Stromal cell of bone marrow (primary cell): ENCODE measurements at regions not wholly inside any gene's neighbourhood (a gene's known extent, or its start where the extent isn't known, plus 50 kb on each side); places are given as distances from the start of the nearest gene placed in this dataset.
"Not testable (repeated sequence)": the region's sequence is repeated elsewhere in the genome, so short reads cannot be mapped to it uniquely, and the experiment has no call there.

Experiments
- DNase-seq: peaks from one replicate; pipeline ENCODE4 v3.0.0-alpha.2; 2012; ENCODE audit warnings: low read depth

GRCh38 chr12:66775871-66776270 is 97.0 kb upstream of the GRIP1 start:
- DNase-seq, result no peak

GRCh38 chr12:66776974-66777373 is 98.1 kb upstream of the GRIP1 start:
- DNase-seq, result no peak

GRCh38 chr12:66779466-66779865 is 100.6 kb upstream of the GRIP1 start:
- no peak for DNase-seq

- DNase-seq, result no peak
These were observed 107.8 kb upstream of the GRIP1 start for GRCh38 chr12:66786531-66787308.

- DNase-seq, result no peak
These were observed 120.7 kb upstream of the GRIP1 start for GRCh38 chr12:66799551-66799950.

GRCh38 chr12:66800046-66800445 is 121.2 kb upstream of the GRIP1 start:
- no peak for DNase-seq

GRCh38 chr12:66803930-66804329 is 125.1 kb upstream of the GRIP1 start:
- DNase-seq, result no peak

DNA sequence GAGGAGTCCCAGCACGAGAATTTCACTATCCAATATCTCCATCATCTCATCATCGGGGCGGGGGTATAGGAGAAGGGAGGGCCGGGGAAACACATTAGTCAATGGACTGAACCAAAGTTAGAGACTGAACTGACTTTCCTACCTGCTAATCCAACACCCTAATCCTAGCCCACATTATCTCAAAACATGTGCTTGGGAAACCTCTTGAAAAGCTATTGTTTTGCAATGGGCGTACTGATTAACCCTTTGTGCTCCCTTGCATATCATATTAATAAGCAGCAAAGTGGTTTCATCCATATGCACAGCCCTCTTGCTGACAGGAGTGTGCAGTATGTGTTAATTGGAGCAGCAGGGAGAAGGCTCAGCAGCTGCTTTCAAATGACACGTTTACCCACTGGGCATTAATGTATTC is 125.7 kb upstream of the GRIP1 start:
- no peak for DNase-seq

GRCh38 chr12:66808606-66809005 is 129.7 kb upstream of the GRIP1 start:
- no peak for DNase-seq

GRCh38 chr12:66813137-66813892 is 134.4 kb upstream of the GRIP1 start:
- DNase-seq, result no peak

DNA sequence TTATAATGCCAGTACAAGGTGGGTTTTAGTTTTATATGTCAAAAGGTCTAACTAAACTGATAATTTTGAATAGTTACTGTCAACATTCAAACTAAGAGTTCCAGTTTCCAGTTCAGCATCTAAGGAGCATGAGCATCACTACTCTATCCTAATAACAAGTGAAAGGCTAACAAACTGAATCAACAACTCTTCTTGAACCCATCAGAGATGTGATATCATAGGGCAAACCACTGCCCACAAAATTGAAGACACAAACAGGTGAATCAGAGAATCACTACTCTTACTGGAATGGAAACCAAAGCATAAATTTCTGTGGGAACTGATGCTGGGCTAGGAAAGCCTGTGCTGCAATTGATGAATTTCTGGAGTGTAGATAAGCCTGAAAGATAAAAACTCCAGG is 140.7 kb upstream of the GRIP1 start:
- DNase-seq, result no peak

GRCh38 chr12:66822961-66823360 is 144.1 kb upstream of the GRIP1 start:
- no peak for DNase-seq

DNA sequence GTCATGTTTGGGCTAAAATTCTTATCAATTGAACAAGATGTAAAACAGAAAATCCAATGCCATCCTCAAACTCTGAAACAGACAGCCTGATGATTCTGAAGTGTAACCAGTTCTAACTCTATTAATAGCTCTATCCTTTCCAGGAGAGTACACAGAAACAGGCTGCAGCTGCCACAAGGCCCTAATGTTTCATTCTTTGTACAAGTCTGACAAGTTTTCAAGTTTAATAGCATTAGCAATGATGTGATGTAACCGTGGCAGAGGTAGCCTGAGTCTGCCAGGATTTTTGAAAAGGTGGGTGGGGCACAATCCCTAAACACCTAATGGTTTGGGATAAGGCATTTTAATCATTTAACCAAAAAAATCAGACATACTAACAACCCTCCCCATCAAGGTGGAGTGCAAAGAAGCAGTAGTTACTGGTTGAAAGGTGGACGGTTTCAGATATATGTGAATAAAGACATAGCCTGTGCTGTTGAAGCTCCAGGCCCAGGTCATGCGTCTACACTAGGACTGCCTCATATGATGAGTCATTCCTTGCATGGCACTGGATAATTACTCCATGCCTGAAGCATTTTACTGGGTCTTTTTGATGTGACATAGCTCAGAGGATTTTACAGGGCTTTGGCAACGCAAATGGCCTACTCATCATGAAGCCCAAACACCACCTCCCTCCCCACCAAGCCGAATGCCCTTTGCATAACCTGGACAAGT is 145.1 kb upstream of the GRIP1 start:
- no peak for DNase-seq

DNA sequence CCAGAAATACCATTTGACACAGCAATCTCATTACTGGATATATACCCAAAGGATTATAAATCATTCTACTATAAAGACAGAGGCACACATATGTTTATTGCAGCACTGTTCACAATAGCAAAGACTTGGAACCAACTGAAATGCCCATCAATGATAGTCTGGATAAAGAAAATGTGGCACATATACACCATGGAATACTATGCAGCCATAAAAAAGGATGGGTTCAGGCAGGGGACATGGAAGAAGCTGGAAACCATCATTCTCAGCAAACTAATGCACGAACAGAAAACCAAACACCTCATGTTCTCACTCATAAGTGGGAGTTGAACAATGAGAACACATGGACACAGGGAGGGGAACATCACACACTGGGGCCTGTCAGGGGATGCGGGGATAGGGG is 147.0 kb upstream of the GRIP1 start:
- DNase-seq, result not testable (repeated sequence)

DNA sequence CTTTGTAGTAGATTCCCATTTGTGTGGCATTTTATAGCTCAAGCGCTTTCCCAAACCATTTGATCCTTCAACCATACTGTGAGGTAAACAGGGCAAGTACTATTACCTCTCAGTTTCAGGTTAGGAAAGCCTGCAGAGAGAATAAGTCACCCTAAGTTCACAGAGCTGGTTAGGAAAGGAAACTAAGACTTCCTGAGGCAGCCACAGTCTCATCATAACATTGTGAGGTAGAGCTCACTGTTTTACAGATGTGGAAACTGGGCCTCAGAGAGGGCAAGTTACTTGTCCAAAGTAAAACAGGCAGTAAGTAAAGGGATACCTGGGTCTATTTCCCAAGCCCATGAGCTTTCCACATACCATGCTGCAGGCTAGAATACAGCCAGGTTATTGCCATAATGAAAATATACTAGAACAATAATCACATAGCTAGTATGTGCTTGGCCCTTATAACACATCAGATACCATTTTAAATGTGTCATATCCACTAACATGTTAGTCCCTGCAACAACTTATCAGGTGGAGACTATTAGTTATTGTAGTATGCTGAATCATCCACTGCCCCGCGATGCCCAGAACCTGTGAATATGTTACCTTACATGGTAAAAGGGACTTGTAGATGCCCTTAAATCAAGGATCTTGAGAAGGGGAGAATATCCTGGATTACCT is 150.9 kb upstream of the GRIP1 start:
- DNase-seq, result no peak

DNA sequence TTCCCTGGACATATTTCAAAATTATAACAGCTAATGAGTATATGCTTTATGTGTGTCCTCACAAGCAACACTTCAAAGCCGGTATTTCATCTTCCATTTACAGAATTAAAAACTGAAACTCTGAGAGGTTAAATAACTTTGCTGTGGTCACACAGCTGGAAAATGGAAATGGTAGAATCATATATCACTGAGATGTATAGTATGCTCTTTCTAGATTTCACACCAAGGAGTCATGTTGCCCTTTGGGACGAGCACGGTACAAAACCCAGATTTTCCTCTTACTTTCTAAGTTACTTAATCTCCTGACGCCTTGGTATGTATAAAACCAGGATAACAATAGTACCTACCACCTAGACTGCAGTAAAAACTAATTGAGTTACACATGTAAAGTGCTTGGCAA is 152.6 kb upstream of the GRIP1 start:
- no peak for DNase-seq

- DNase-seq, result no peak
These were observed 154.1 kb upstream of the GRIP1 start for GRCh38 chr12:66832997-66833396.

GRCh38 chr12:66836623-66837310 is 157.9 kb upstream of the GRIP1 start:
- no peak for DNase-seq

GRCh38 chr12:66837311-66837627 is 158.4 kb upstream of the GRIP1 start:
- DNase-seq, result no peak

- DNase-seq, result no peak
These were observed 159.5 kb upstream of the GRIP1 start for GRCh38 chr12:66838366-66838765.

GRCh38 chr12:66848967-66849366 is 170.1 kb upstream of the GRIP1 start:
- no peak for DNase-seq

- DNase-seq, result no peak
These were observed 172.3 kb upstream of the GRIP1 start for GRCh38 chr12:66851134-66851533.
